Suprapubic skin (tissue), 4 donors: ENCODE measurements at regions not wholly inside any gene's neighbourhood (a gene's known extent, or its start where the extent isn't known, plus 50 kb on each side); places are given as distances from the start of the nearest gene placed in this dataset.

ENCODE experiments used
- EP300 ChIP-seq: sonication (generic); formaldehyde crosslinking; IDR thresholded peaks from one replicate; pipeline ENCODE4 v1.6.1; 2017; ENCODE audit warnings: antibody characterized with exemption
- POLR2A ChIP-seq, 2 donors: fragments of 450-650 bp; IDR thresholded peaks; one replicate each; pipeline ENCODE4 v1.6.1; 2017; ENCODE audit warnings: antibody characterized with exemption in 2 of 2, mild to moderate bottlenecking in 2 of 2, moderate library complexity in 2 of 2
- POLR2AphosphoS5 ChIP-seq, 3 donors: sonication (generic); formaldehyde crosslinking; IDR thresholded peaks; one replicate each; pipeline ENCODE4 v1.6.1; 2017; ENCODE audit warnings: antibody characterized with exemption in 3 of 3
- TF ChIP-seq, protein P1 (sequence below), 2 donors: fragments of 200-600 bp in 1 of 2; fragments of 450-650 bp in 1 of 2; sonication (generic) in 1 of 2; IDR thresholded peaks; one replicate each; pipeline ENCODE4 v1.5.1; 2016 to 2019; ENCODE audit warnings: antibody characterized with exemption in 2 of 2, mild to moderate bottlenecking in 1 of 2, moderate library complexity in 1 of 2

DNA sequence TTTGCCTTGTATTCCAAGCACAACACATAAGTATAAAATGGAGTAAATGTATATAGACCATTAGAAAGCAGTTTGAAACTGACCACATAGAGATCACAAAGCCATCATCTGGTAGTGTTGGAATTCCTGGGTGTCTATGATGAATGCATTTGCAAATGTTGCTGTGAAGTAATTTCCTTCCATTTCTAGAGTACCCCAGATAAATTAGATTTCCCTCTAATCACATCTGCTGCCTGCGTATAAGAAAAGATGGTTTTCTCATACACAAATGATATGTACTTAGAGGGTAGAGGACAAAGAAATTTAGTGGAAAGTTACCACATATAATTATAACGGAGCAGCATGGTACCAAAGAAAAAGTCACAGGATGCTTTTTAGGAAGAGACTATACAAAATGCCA, 1117.8 kb downstream of the IGSF11 start:
- TF ChIP-seq, protein P1, sequence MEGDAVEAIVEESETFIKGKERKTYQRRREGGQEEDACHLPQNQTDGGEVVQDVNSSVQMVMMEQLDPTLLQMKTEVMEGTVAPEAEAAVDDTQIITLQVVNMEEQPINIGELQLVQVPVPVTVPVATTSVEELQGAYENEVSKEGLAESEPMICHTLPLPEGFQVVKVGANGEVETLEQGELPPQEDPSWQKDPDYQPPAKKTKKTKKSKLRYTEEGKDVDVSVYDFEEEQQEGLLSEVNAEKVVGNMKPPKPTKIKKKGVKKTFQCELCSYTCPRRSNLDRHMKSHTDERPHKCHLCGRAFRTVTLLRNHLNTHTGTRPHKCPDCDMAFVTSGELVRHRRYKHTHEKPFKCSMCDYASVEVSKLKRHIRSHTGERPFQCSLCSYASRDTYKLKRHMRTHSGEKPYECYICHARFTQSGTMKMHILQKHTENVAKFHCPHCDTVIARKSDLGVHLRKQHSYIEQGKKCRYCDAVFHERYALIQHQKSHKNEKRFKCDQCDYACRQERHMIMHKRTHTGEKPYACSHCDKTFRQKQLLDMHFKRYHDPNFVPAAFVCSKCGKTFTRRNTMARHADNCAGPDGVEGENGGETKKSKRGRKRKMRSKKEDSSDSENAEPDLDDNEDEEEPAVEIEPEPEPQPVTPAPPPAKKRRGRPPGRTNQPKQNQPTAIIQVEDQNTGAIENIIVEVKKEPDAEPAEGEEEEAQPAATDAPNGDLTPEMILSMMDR (IDR thresholded peaks at IDR 0.05) = no peak
- no peak for TF ChIP-seq POLR2AphosphoS5 (IDR thresholded peaks at IDR 0.05)
- TF ChIP-seq POLR2A (IDR thresholded peaks at IDR 0.05) = no peak
- no peak for TF ChIP-seq EP300
